Parathyroid adenoma (tissue), 2 donors: ENCODE measurements at regions not wholly inside any gene's neighbourhood (a gene's known extent, or its start where the extent isn't known, plus 50 kb on each side); places are given as distances from the start of the nearest gene placed in this dataset.

ENCODE experiments used
- H2AFZ ChIP-seq: fragments of 300-600 bp; sonication (generic); one replicate; pipeline ENCODE4 v1.7.0; 2017; ENCODE audit warnings: antibody characterized with exemption, mild to moderate bottlenecking
- H3K27ac ChIP-seq: fragments of 300-600 bp; sonication (generic); one replicate; pipeline ENCODE4 v1.7.0; 2017
- H3K27me3 ChIP-seq: fragments of 300-600 bp; sonication (generic); one replicate; pipeline ENCODE4 v1.7.0; 2017; ENCODE audit warnings: low read length; ENCODE audit not compliant: control insufficient read depth, insufficient read depth
- H3K36me3 ChIP-seq: fragments of 300-600 bp; sonication (generic); one replicate; pipeline ENCODE4 v1.7.0; 2017; ENCODE audit warnings: low read length; ENCODE audit not compliant: control insufficient read depth, insufficient read depth
- H3K4me1 ChIP-seq: fragments of 300-600 bp; sonication (generic); one replicate; pipeline ENCODE4 v1.7.0; 2017; ENCODE audit warnings: control low read depth
- H3K4me2 ChIP-seq: fragments of 300-600 bp; sonication (generic); one replicate; pipeline ENCODE4 v1.7.0; 2017; ENCODE audit warnings: low read length
- H3K4me3 ChIP-seq: fragments of 300-600 bp; sonication (generic); one replicate; pipeline ENCODE4 v1.7.0; 2017; ENCODE audit warnings: low read depth, low read length
- H3K79me2 ChIP-seq: fragments of 300-600 bp; sonication (generic); one replicate; pipeline ENCODE4 v1.7.0; 2017; ENCODE audit warnings: control low read depth
- H3K9ac ChIP-seq: fragments of 300-600 bp; sonication (generic); one replicate; pipeline ENCODE4 v1.7.0; 2017; ENCODE audit warnings: mild to moderate bottlenecking
- H3K9me3 ChIP-seq: fragments of 300-600 bp; sonication (generic); one replicate; pipeline ENCODE4 v1.7.0; 2017; ENCODE audit warnings: low read length; ENCODE audit not compliant: control insufficient read depth
- CTCF ChIP-seq: fragments of 300-600 bp; sonication (generic); IDR thresholded peaks from one replicate; pipeline ENCODE4 v1.7.0; 2017; ENCODE audit warnings: antibody characterized with exemption, mild to moderate bottlenecking
- donor health status: primary hyperparathyroidism.

- no peak overlapping the region for H2AFZ ChIP-seq
- H3K4me3 ChIP-seq = no peak overlapping the region
- TF ChIP-seq CTCF = no peak
- H3K27ac ChIP-seq = no peak overlapping the region
- H3K9me3 ChIP-seq = no peaks in the 10 kb centered on the region
- no peak overlapping the region for H3K9ac ChIP-seq
- no peaks in the 10 kb centered on the region for H3K79me2 ChIP-seq
- no peaks in the 10 kb centered on the region for H3K4me1 ChIP-seq
- H3K4me2 ChIP-seq = no peak overlapping the region
- no peaks in the 10 kb centered on the region for H3K27me3 ChIP-seq
- no peaks in the 10 kb centered on the region for H3K36me3 ChIP-seq
Measured at GRCh38 chr2:155250800-155251199, 552.3 kb downstream of the KCNJ3 start.

DNA sequence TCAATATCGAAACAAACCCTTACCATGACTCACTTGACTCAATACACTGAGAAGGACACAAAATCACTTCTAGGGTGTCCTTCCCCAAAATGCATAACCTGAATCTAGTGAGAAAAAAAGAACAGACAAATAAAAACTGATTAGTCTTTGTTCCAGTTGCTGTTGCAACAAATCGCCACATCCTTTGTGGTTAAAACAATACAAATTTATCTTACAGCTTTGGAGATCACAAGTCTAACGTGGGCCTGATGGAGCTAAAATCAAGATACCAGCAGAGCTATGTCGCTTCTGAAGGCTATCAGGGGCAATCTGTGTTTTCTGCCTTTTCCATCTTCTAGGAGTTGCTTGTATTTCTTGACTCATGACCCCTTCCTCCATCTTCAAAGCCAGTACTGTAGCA lies 541.7 kb downstream of the KCNJ3 start:
- H3K79me2 ChIP-seq = no peaks in the 10 kb centered on the region
- H3K4me2 ChIP-seq = no peak overlapping the region
- no peak overlapping the region for H3K27ac ChIP-seq
- no peak overlapping the region for H2AFZ ChIP-seq
- H3K9ac ChIP-seq = no peak overlapping the region
- no peaks in the 10 kb centered on the region for H3K9me3 ChIP-seq
- no peak for TF ChIP-seq CTCF
- no peaks in the 10 kb centered on the region for H3K4me1 ChIP-seq
- no peaks in the 10 kb centered on the region for H3K36me3 ChIP-seq
- no peaks in the 10 kb centered on the region for H3K27me3 ChIP-seq
- H3K4me3 ChIP-seq = no peak overlapping the region

- no peak overlapping the region for H2AFZ ChIP-seq
- TF ChIP-seq CTCF = no peak
- no peaks in the 10 kb centered on the region for H3K4me1 ChIP-seq
- no peak overlapping the region for H3K27ac ChIP-seq
- no peaks in the 10 kb centered on the region for H3K9me3 ChIP-seq
- no peaks in the 10 kb centered on the region for H3K36me3 ChIP-seq
- H3K27me3 ChIP-seq = no peaks in the 10 kb centered on the region
- H3K4me3 ChIP-seq = no peak overlapping the region
- H3K9ac ChIP-seq = no peak overlapping the region
- no peaks in the 10 kb centered on the region for H3K79me2 ChIP-seq
- H3K4me2 ChIP-seq = no peak overlapping the region
Measured at GRCh38 chr2:155235710-155236109, 537.2 kb downstream of the KCNJ3 start.

GRCh38 chr2:155223781-155224406 lies 525.4 kb downstream of the KCNJ3 start:
- no peak overlapping the region for H3K27ac ChIP-seq
- H3K4me3 ChIP-seq = no peak overlapping the region
- no peaks in the 10 kb centered on the region for H3K36me3 ChIP-seq
- no peaks in the 10 kb centered on the region for H3K27me3 ChIP-seq
- no peak overlapping the region for H3K9ac ChIP-seq
- no peak overlapping the region for H2AFZ ChIP-seq
- no peaks in the 10 kb centered on the region for H3K79me2 ChIP-seq
- peak; percentile 56 for TF ChIP-seq CTCF
- H3K4me2 ChIP-seq = no peak overlapping the region
- no peaks in the 10 kb centered on the region for H3K9me3 ChIP-seq
- no peaks in the 10 kb centered on the region for H3K4me1 ChIP-seq

GRCh38 chr2:155218945-155219344 lies 520.5 kb downstream of the KCNJ3 start:
- no peaks in the 10 kb centered on the region for H3K9me3 ChIP-seq
- H2AFZ ChIP-seq = no peak overlapping the region
- H3K4me1 ChIP-seq = no peaks in the 10 kb centered on the region
- no peaks in the 10 kb centered on the region for H3K79me2 ChIP-seq
- H3K36me3 ChIP-seq = no peaks in the 10 kb centered on the region
- H3K27ac ChIP-seq = no peak overlapping the region
- no peak overlapping the region for H3K4me2 ChIP-seq
- no peaks in the 10 kb centered on the region for H3K27me3 ChIP-seq
- H3K9ac ChIP-seq = no peak overlapping the region
- no peak for TF ChIP-seq CTCF
- H3K4me3 ChIP-seq = no peak overlapping the region
